ENCODE measurements at regions not wholly inside any gene's neighbourhood (a gene's known extent, or its start where the extent isn't known, plus 50 kb on each side); places are given as distances from the start of the nearest gene placed in this dataset.
"Not testable (repeated sequence)": the region's sequence is repeated elsewhere in the genome, so short reads cannot be mapped to it uniquely, and the experiment has no call there.

GRCh38 chr1:58943776-58944175 lies 159.9 kb upstream of the JUN start:
- in situ Hi-C loops (cut with HindIII; ENCODE audit: low pct_ligation_motif_present, low pct_unique_long_range_greater_than_20kb, low sequenced_read_pairs): no loop called here
- no peak for DNase-seq

- in situ Hi-C loops (cut with HindIII; ENCODE audit: low pct_ligation_motif_present, low pct_unique_long_range_greater_than_20kb, low sequenced_read_pairs): no loop called here
- no peak for DNase-seq
Observed at GRCh38 chr1:58944439-58944838, 160.6 kb upstream of the JUN start.

GRCh38 chr1:58946390-58946789 lies 162.5 kb upstream of the JUN start:
- DNase-seq: no peak
- in situ Hi-C loops (cut with HindIII; ENCODE audit: low pct_ligation_motif_present, low pct_unique_long_range_greater_than_20kb, low sequenced_read_pairs): no loop called here

GRCh38 chr1:58948671-58949070 lies 164.8 kb upstream of the JUN start:
- no peak for DNase-seq

GRCh38 chr1:58949551-58950220 lies 165.8 kb upstream of the JUN start:
- in situ Hi-C loops (cut with HindIII; ENCODE audit: low pct_ligation_motif_present, low pct_unique_long_range_greater_than_20kb, low sequenced_read_pairs): no loop called here
- no peak for DNase-seq

More at GRCh38 chr1:58948671-58949070, 164.8 kb upstream of the JUN start:
- in situ Hi-C loops (cut with HindIII; ENCODE audit: low pct_ligation_motif_present, low pct_unique_long_range_greater_than_20kb, low sequenced_read_pairs): no loop called here

- in situ Hi-C loops (cut with HindIII; ENCODE audit: low pct_ligation_motif_present, low pct_unique_long_range_greater_than_20kb, low sequenced_read_pairs): no loop called here
Observed at GRCh38 chr1:58950897-58951296, 167.1 kb upstream of the JUN start.

GRCh38 chr1:58953951-58954350 lies 170.1 kb upstream of the JUN start:
- in situ Hi-C loops (cut with HindIII; ENCODE audit: low pct_ligation_motif_present, low pct_unique_long_range_greater_than_20kb, low sequenced_read_pairs): not testable (repeated sequence)

More at GRCh38 chr1:58950897-58951296, 167.1 kb upstream of the JUN start:
- DNase-seq: no peak

GRCh38 chr1:58963287-58963686 lies 179.4 kb upstream of the JUN start:
- DNase-seq: not testable (repeated sequence)

More at GRCh38 chr1:58953951-58954350, 170.1 kb upstream of the JUN start:
- not testable (repeated sequence) for DNase-seq

GRCh38 chr1:58964428-58964827 lies 180.6 kb upstream of the JUN start:
- in situ Hi-C loops (cut with HindIII; ENCODE audit: low pct_ligation_motif_present, low pct_unique_long_range_greater_than_20kb, low sequenced_read_pairs): no loop called here
- DNase-seq: no peak

More at GRCh38 chr1:58963287-58963686, 179.4 kb upstream of the JUN start:
- in situ Hi-C loops (cut with HindIII; ENCODE audit: low pct_ligation_motif_present, low pct_unique_long_range_greater_than_20kb, low sequenced_read_pairs): not testable (repeated sequence)

GRCh38 chr1:58964880-58965279 lies 181.0 kb upstream of the JUN start:
- no peak for DNase-seq
- in situ Hi-C loops (cut with HindIII; ENCODE audit: low pct_ligation_motif_present, low pct_unique_long_range_greater_than_20kb, low sequenced_read_pairs): no loop called here

GRCh38 chr1:58966103-58966916 lies 182.5 kb upstream of the JUN start:
- no peak for DNase-seq
- in situ Hi-C loops (cut with HindIII; ENCODE audit: low pct_ligation_motif_present, low pct_unique_long_range_greater_than_20kb, low sequenced_read_pairs): no loop called here

GRCh38 chr1:58966917-58967740 lies 183.3 kb upstream of the JUN start:
- DNase-seq: no peak
- in situ Hi-C loops (cut with HindIII; ENCODE audit: low pct_ligation_motif_present, low pct_unique_long_range_greater_than_20kb, low sequenced_read_pairs): no loop called here

GRCh38 chr1:58968360-58968952 lies 184.6 kb upstream of the JUN start:
- in situ Hi-C loops (cut with HindIII; ENCODE audit: low pct_ligation_motif_present, low pct_unique_long_range_greater_than_20kb, low sequenced_read_pairs): no loop called here
- DNase-seq: no peak

- DNase-seq; in situ Hi-C loops (cut with HindIII; ENCODE audit: low pct_ligation_motif_present, low pct_unique_long_range_greater_than_20kb, low sequenced_read_pairs): not testable (repeated sequence)
Observed at GRCh38 chr1:58969176-58969575, 185.3 kb upstream of the JUN start.

GRCh38 chr1:58971629-58972140 lies 187.8 kb upstream of the JUN start:
- no peak for DNase-seq
- in situ Hi-C loops (cut with HindIII; ENCODE audit: low pct_ligation_motif_present, low pct_unique_long_range_greater_than_20kb, low sequenced_read_pairs): no loop called here

- no peak for DNase-seq
Observed at GRCh38 chr1:58975888-58976287, 192.0 kb upstream of the JUN start.

GRCh38 chr1:58976294-58976693 lies 192.4 kb upstream of the JUN start:
- in situ Hi-C loops (cut with HindIII; ENCODE audit: low pct_ligation_motif_present, low pct_unique_long_range_greater_than_20kb, low sequenced_read_pairs): no loop called here
- no peak for DNase-seq

More at GRCh38 chr1:58975888-58976287, 192.0 kb upstream of the JUN start:
- in situ Hi-C loops (cut with HindIII; ENCODE audit: low pct_ligation_motif_present, low pct_unique_long_range_greater_than_20kb, low sequenced_read_pairs): no loop called here

- in situ Hi-C loops (cut with HindIII; ENCODE audit: low pct_ligation_motif_present, low pct_unique_long_range_greater_than_20kb, low sequenced_read_pairs): no loop called here
- DNase-seq: no peak
Observed at GRCh38 chr1:58977598-58977997, 193.8 kb upstream of the JUN start.
